ENCODE measurements at regions not wholly inside any gene's neighbourhood (a gene's known extent, or its start where the extent isn't known, plus 50 kb on each side); places are given as distances from the start of the nearest gene placed in this dataset.
A peak's percentile ranks its signal among the peaks of the same experiment; 100 is the strongest.

- no peak for DNase-seq (ENCODE audit: low read depth in 2 of 2)
Observed at GRCh38 chr14:100381395-100382105, 58.4 kb downstream of the SLC25A47 start.

GRCh38 chr14:100382106-100382455, 58.9 kb downstream of the SLC25A47 start:
- DNase-seq (ENCODE audit: low read depth in 2 of 2), result no peak

- no peak for DNase-seq (ENCODE audit: low read depth in 2 of 2)
Observed at GRCh38 chr14:100383727-100384158, 60.6 kb downstream of the SLC25A47 start.

DNA sequence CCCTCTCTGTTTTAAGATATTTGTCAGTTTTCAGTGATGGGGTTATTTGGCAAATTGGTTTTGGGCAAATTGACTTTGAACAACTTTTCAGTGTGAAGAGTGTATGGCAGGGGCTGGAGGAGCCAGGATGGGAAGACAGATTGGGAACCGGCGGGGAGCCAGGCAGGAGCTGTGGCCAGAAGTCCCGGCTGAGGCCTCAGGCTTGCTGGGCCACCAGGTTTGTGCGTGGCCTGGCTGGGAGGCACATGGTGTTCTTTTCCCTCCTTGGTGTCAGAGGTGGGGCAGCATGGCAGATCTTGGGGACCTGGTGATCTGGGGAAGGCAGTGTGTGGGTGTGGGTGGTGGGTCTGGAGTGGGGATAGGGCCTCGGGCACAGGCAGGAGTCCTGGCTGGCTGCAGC, 61.1 kb downstream of the SLC25A47 start:
- no peak for DNase-seq (ENCODE audit: low read depth in 2 of 2)

DNA sequence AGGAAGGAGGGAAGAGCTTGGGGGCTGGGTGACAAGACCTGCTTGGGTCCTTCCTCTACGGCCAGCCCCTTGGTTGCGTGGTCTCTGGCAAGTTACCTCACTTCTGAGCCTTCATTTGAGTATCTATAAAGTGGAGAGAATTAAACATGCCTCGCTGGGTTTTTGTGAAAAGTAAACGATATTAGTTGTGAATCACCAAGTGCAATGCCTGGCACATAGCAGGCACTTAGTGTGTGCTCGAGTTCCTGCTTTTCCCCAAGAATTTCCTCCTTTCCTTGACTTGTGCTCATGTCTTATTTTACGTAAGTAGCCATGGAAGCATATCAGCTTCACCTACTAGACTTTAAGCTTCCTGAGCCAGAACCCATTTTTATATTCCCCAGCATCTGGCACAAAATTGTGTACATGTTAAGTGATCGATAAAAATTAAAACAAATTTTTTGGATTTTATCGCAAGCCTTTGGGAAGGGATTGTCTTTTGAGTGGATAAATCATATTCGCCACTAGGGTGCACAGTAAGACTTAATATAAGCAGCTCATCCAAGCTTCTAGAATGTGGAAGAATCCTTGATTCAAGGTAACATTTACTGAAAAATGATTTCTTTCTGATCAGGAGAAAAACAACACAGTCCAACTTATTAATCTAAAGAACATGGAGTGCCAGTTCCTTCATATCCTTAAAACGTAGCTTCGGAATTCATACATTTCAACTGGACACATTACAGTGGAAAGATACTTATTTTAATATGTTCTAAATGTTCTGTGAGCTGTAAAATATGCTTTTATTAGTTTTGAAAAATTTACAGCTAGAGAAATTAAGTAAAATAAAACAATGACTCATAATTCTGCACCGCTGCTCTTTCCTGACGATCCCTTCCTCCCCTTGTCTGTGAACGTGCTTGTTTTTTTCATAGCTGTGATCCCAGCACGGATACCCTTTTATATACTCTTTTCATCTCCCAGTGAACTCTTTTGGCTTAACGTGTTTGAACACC, 62.0 kb downstream of the SLC25A47 start:
- DNase-seq (ENCODE audit: low read depth in 2 of 2), result no peak

DNA sequence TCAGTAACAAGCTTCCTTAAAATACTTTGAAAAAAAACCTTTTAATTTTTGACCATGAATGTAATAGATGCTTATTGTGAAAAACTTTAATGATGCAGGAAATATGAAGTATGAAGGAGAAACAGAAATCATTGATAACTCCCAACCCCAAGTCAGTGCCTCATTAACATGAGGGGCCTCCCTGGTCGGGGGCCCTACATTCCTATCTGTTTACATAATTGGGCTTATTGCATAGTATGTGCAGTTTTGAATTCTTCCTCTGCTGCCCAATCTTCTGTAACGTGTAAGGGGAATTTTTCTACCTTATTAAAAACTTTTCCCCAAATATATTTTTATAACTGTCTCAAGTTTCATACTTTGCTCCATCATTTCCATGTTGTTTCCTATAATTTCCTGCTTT, 63.0 kb downstream of the SLC25A47 start:
- no peak for DNase-seq (ENCODE audit: low read depth in 2 of 2)

DNA sequence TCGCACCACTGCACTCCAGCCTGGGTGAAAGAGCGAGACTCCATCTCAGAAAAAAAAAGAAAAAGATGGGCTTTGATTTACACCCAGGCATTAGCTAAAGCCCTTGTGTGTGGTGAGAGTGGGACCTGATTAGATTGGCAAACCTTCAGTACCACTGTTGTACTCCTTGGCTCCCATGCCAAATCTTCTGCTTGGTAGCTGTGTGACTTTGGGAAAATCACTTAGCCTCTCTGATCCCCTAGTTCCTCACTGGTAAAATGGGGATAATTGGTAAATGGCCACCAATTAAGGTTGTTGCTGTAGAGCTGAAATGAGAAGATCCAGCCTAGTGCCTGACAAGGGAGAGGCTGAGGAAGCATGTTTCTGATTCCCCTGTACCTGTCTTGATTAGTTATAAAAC, 63.7 kb downstream of the SLC25A47 start:
- no peak for DNase-seq (ENCODE audit: low read depth in 2 of 2)

- no peak for DNase-seq (ENCODE audit: low read depth in 2 of 2)
Observed at GRCh38 chr14:100387450-100387849, 64.3 kb downstream of the SLC25A47 start.

GRCh38 chr14:100388103-100389054, 65.2 kb downstream of the SLC25A47 start:
- DNase-seq (ENCODE audit: low read depth in 2 of 2), result no peak

- no peak for DNase-seq (ENCODE audit: low read depth in 2 of 2)
Observed at GRCh38 chr14:100389497-100390104, 66.5 kb downstream of the SLC25A47 start.

GRCh38 chr14:100391173-100391572, 68.0 kb downstream of the SLC25A47 start:
- no peak for DNase-seq (ENCODE audit: low read depth in 2 of 2)

DNA sequence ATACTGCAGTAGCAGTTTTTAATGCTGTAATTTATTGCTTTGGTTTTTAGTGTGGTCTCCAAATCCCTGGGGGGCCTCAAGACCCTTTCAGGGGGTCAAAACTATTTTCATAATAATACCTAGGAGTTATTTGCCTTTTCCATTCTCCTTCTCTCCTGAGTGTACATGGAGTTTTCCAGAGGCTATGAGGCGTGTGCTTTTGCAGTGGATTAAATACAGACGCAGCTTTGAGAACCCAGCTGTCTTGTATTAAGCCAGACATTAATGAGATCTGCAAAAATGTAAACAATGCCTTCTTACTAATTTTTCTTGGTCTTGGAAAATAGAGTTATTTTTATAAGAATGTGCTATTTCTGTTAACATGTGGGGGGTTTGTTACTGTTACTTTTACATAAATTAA, 68.6 kb downstream of the SLC25A47 start:
- DNase-seq (ENCODE audit: low read depth in 2 of 2), result peak; percentile 84 to 87

DNA sequence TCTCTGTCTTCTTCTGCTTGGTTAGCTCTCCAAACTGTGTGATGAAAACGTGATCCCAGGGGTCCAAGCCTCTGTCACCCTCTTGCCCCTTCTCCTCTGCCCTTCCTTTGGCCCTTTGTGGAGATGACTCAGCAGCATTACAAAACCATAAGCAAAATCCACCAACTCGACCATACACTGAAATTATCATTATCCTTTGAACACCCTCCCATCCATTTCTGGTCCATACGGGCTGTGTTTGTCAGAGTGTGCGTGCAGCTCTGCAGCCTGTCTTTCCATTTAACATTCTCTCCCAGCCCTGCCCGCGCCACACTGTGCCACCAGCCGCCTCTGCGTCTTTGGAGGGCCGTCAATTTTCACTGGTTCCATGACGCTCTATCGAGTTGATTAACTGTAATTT, 69.2 kb downstream of the SLC25A47 start:
- no peak for DNase-seq (ENCODE audit: low read depth in 2 of 2)

DNA sequence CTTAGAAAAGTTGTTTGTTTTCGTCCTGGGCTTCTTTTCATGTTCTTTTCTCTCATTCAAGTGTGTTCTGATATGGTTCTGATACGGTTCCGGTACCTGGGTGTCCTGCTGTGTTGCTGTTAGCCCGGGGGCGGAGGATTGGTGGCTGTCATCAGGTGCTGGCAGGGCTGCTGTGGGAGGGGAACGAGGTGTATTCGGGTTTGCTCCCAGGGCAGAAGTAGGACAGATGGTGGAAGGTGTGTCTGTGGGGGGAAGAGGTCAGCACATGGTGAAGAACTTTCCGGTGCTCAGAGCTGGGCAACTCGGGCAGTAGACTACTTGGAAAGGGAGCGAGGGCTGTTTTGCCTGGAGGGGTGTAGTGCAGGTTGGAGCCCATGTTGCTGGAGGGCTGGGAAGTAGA, 70.2 kb downstream of the SLC25A47 start:
- no peak for DNase-seq (ENCODE audit: low read depth in 2 of 2)

DNA sequence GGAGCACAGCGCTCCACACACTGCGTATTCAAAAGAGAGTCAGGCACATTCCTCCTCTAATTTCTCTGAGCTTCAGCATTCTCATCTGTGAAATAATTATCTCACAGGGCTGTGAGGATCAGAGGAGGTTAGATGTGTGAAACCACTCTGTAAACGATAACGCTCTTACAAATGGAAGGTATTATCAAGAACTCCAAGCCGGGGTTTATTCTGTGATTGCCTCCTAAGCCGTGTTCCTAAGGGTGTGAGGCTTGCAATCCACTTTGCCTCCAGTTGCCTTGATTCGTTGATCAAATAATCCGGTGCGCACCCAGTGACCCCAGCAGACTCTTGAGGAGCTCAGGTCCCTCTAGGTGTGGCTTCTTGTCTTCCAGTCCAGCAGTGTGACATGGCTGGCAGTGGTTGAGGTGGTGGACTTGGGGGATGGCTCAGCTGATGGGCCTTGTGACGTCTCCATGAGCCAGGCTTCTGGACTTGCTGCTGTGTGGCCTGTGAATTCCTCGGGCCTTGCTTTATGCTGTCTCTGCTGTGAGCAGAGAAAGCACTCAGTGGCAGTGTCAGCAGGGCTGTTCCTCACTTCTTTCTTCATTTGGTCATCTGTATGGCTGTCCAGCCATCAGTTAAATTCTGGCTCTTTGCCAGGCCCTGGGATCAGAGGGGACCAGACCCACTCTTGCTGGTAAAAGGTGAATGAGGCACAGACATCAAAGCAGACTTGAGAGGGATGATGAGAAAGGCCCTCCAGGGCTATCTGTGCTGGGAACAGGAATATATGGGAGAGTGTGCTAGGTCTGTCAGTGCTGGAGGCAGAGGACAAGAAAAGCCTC, 71.0 kb downstream of the SLC25A47 start:
- no peak for DNase-seq (ENCODE audit: low read depth in 2 of 2)

- no peak for DNase-seq (ENCODE audit: low read depth in 2 of 2)
Observed at GRCh38 chr14:100394886-100395672, 71.9 kb downstream of the SLC25A47 start.

DNA sequence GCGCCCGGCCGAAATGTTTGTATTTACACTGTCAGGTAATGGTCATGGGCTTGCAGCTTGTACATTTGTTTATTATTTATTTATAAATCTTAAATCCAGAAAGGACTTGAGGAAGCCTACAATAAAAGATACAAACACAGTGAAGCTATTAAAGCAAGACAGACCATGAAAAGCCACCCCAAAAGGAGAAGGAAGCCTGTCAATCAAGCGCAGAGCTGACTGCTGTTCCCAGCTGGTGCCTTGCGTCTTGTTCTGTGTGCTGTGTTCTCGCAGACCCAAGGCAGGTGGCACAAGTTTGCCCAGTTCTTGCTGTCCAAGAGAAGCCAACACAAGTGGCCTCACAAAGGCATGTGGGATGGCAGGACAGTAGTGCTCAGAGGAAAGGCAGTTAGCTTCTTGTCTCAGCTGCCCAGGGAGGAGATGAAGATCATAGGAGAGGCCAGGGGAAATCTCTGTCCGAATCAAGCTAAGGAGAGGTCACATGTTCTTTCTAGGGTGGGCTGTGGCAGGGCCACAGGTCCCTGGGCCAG, 73.2 kb downstream of the SLC25A47 start:
- no peak for DNase-seq (ENCODE audit: low read depth in 2 of 2)

DNA sequence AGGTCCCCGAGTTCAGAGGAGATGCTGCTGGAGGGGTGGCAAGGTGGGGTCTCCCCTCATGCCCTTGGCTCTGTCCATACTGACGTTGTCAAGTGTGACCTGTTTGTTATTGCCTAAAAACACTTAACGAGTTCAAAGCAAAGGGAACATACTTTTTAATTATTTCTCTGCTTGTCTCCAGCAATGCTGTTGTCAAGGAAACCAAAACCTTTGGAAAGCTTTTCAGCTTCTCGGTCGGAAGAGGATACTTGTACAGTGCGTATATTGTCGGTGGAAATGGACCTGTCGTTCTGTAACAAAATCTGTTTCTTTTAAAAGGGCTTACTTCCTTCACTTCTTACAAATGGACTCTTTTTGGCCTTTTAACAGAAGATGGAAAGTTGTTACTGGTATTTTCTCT, 73.9 kb downstream of the SLC25A47 start:
- DNase-seq (ENCODE audit: low read depth in 2 of 2), result no peak

DNA sequence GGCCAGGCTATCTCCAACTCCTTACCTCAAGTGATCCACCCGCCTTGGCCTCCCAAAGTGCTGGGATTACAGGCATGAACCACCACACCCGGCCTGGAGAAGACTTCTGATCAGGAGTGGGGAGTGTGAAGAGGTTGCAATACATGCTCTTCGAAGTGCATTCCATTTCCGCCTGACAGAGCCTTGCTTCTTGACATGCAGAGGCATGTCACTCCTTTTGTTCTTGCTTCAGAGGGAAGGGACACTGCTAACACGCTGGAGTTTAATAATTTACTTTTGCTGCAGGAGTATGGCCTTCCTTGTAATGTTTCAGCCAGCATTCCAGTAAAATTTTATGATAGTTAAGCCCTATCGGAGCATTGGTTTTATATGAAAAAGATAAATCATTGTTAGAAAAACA, 74.9 kb downstream of the SLC25A47 start:
- DNase-seq (ENCODE audit: low read depth in 2 of 2), result no peak

Data from fibroblast of skin of left biceps (primary cell).